Neural cell (in vitro differentiated cells): ENCODE measurements at regions not wholly inside any gene's neighbourhood (a gene's known extent, or its start where the extent isn't known, plus 50 kb on each side); places are given as distances from the start of the nearest gene placed in this dataset.

Experiments
- H2AFZ ChIP-seq: fragments of 200-600, 300-800 bp; sonication (generic), shearing (Covaris generic); 2 replicates; pipeline ENCODE4 v1.6.0; 2014; ENCODE audit warnings: low read depth, mild to moderate bottlenecking, antibody characterized with exemption, low read length, moderate library complexity
- H3F3A ChIP-seq: fragments of 200-600 bp; shearing (Covaris generic); 2 replicates; pipeline ENCODE4 v1.6.1; 2016; ENCODE audit warnings: mild to moderate bottlenecking, moderate library complexity, mixed read lengths, antibody characterized with exemption, low read length; ENCODE audit not compliant: insufficient read depth, poor library complexity, severe bottlenecking
- H3K27ac ChIP-seq: fragments of 200-600, 300-800 bp; sonication (generic), shearing (Covaris generic); 2 replicates; pipeline ENCODE4 v1.5.1; 2014; ENCODE audit warnings: mild to moderate bottlenecking, low read length, moderate library complexity
- H3K27me3 ChIP-seq: fragments of 300-800, 200-600 bp; sonication (generic), shearing (Covaris generic); 2 replicates; pipeline ENCODE4 v1.6.0; 2014; ENCODE audit warnings: mild to moderate bottlenecking, low read depth, low read length, moderate library complexity; ENCODE audit not compliant: insufficient read depth
- H3K36me3 ChIP-seq: fragments of 300-800, 200-600 bp; sonication (generic), shearing (Covaris generic); 2 replicates; pipeline ENCODE4 v1.5.1; 2014; ENCODE audit warnings: mild to moderate bottlenecking, antibody characterized with exemption, low read length, moderate library complexity; ENCODE audit not compliant: insufficient read depth
- H3K4me2 ChIP-seq: fragments of 300-800, 200-600 bp; sonication (generic), shearing (Covaris generic); 2 replicates; pipeline ENCODE4 v1.6.0; 2014; ENCODE audit warnings: mild to moderate bottlenecking, low read length
- H3K4me3 ChIP-seq: fragments of 300-800, 200-600 bp; sonication (generic), shearing (Covaris generic); 2 replicates; pipeline ENCODE4 v1.5.1; 2014; ENCODE audit warnings: mild to moderate bottlenecking, low read length, moderate library complexity
- H3K79me2 ChIP-seq: fragments of 200-600 bp; shearing (Covaris generic); replicated peaks from 2 replicates; pipeline ENCODE4 v1.6.0; 2014; ENCODE audit warnings: mild to moderate bottlenecking, low read length, moderate library complexity; ENCODE audit not compliant: insufficient read depth
- H3K9ac ChIP-seq: fragments of 300-800, 200-600 bp; sonication (generic), shearing (Covaris generic); 2 replicates; pipeline ENCODE4 v1.6.1; 2016; ENCODE audit warnings: mild to moderate bottlenecking, low read length, mixed read lengths
- H3K9me2 ChIP-seq: fragments of 200-600 bp; shearing (Covaris generic); 2 replicates; pipeline ENCODE4 v1.6.1; 2016; ENCODE audit warnings: mild to moderate bottlenecking, low read length, mixed read lengths; ENCODE audit not compliant: insufficient read depth
- H3K9me3 ChIP-seq: fragments of 200-600, 300-800 bp; sonication (generic), shearing (Covaris generic); 2 replicates; pipeline ENCODE4 v1.6.1; 2016; ENCODE audit warnings: mild to moderate bottlenecking, mixed run types, low read length, moderate library complexity, mixed read lengths
- H4K20me1 ChIP-seq: fragments of 200-600 bp; shearing (Covaris generic); 2 replicates; pipeline ENCODE4 v1.6.1; 2016; ENCODE audit warnings: mild to moderate bottlenecking, mixed run types; ENCODE audit not compliant: insufficient read depth
- CTCF ChIP-seq: fragments of 450-650 bp; IDR thresholded peaks from 2 replicates; pipeline ENCODE4 v1.5.1; 2014; ENCODE audit warnings: antibody characterized with exemption, mild to moderate bottlenecking, moderate library complexity; ENCODE audit not compliant: poor library complexity, severe bottlenecking
- EP300 ChIP-seq: fragments of 450-650 bp; conservative IDR thresholded peaks from 2 replicates; pipeline ENCODE4 v1.6.1; 2014; ENCODE audit warnings: antibody characterized with exemption, mild to moderate bottlenecking, moderate library complexity; ENCODE audit not compliant: poor library complexity, severe bottlenecking
- EZH2 ChIP-seq: fragments of 200-600, 300-800 bp; shearing (Covaris generic), sonication (generic); IDR thresholded peaks from 2 replicates; pipeline ENCODE4 v1.6.1; 2014; ENCODE audit warnings: antibody characterized with exemption, low read length, borderline replicate concordance, mild to moderate bottlenecking; ENCODE audit not compliant: insufficient read depth, poor library complexity, severe bottlenecking
- MXI1 ChIP-seq: fragments of 450-650 bp; conservative IDR thresholded peaks from 2 replicates; pipeline ENCODE4 v1.6.1; 2014; ENCODE audit warnings: antibody characterized with exemption, mild to moderate bottlenecking; ENCODE audit not compliant: poor library complexity, severe bottlenecking
- POLR2AphosphoS5 ChIP-seq: IDR thresholded peaks from 2 replicates; pipeline ENCODE4 v1.6.1; 2012
- RAD21 ChIP-seq: fragments of 450-650 bp; conservative IDR thresholded peaks from 2 replicates; pipeline ENCODE4 v1.6.1; 2014; ENCODE audit warnings: antibody characterized with exemption, mild to moderate bottlenecking, moderate library complexity
- SMC3 ChIP-seq: fragments of 450-650 bp; conservative IDR thresholded peaks from 2 replicates; pipeline ENCODE4 v1.6.1; 2014; ENCODE audit warnings: antibody characterized with exemption, mild to moderate bottlenecking, moderate library complexity; ENCODE audit not compliant: poor library complexity
- TAF1 ChIP-seq: IDR thresholded peaks from 2 replicates; pipeline ENCODE4 v1.6.1; 2012; ENCODE audit warnings: low read depth
- TF ChIP-seq, protein P1 (sequence below): IDR thresholded peaks from 2 replicates; pipeline ENCODE4 v1.6.1; 2012; ENCODE audit warnings: borderline replicate concordance

GRCh38 chr4:79759793-79760192, 313.2 kb downstream of the ANTXR2 start:
- H3K9me2 ChIP-seq, result no peaks in the 10 kb centered on the region
- no peak for TF ChIP-seq SMC3
- no peak overlapping the region for H3K27ac ChIP-seq

GRCh38 chr4:79757600-79757999, 315.4 kb downstream of the ANTXR2 start:
- no peaks in the 10 kb centered on the region for H3K79me2 ChIP-seq
- no peak overlapping the region for H3K27ac ChIP-seq
- H4K20me1 ChIP-seq, result no peaks in the 10 kb centered on the region
- TF ChIP-seq SMC3, result no peak
- no peak for TF ChIP-seq CTCF
- no peak for TF ChIP-seq MXI1
- no peak for TF ChIP-seq EP300
- no peak for TF ChIP-seq EZH2
- no peak for TF ChIP-seq POLR2AphosphoS5
- no peaks in the 10 kb centered on the region for H3K9me2 ChIP-seq
- H3K9ac ChIP-seq, result no peak overlapping the region
- H3K27me3 ChIP-seq, result no peaks in the 10 kb centered on the region
- H3K36me3 ChIP-seq, result no peaks in the 10 kb centered on the region
- no peak overlapping the region for H3K4me3 ChIP-seq
- no peaks in the 10 kb centered on the region for H3F3A ChIP-seq
- no peaks in the 10 kb centered on the region for H3K9me3 ChIP-seq
- H2AFZ ChIP-seq, result no peak overlapping the region
- no peak overlapping the region for H3K4me2 ChIP-seq

More at GRCh38 chr4:79759793-79760192, 313.2 kb downstream of the ANTXR2 start:
- Histone ChIP-seq H2AFZ (no peak overlapping the region), H4K20me1 (no peaks in the 10 kb centered on the region), H3F3A (no peaks in the 10 kb centered on the region), H3K9me3 (no peaks in the 10 kb centered on the region), H3K79me2 (no peaks in the 10 kb centered on the region), H3K4me3 (no peak overlapping the region), H3K4me2 (no peak overlapping the region), H3K27me3 (no peaks in the 10 kb centered on the region), H3K36me3 (no peaks in the 10 kb centered on the region), H3K9ac (no peak overlapping the region)

DNA sequence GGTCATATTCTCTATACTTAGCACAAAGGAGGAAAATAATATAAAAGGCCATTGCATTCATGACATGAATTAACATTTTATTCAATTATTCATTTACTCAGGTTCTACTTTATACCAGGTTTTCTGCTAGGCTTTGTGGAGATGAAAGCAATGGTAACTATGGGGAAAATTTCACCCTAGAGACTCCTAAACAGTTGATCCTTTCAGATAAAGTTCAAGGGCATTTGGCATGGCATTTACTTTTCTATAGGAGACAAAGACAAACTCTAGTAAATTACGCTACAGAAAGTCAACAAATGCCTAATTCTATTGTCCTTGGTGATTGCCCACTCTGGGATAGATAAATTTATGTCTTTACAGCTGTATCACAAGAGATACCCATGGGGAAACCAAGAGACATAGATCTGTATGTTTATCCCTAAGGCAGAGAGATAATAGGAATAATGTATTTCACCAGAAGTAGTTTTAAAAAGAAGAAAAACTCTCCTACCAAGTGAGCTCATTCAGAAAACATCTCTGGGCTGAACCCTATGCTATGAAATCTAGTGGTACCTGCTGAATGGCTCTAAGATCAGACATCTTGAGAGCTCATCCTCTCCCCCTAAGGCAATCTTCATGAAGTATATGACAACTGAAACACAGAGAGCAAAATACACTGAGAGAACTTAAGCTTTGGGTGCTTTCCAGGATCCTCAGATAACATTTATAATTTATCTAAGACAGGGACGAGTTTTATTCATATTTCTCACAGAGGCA, 316.7 kb downstream of the ANTXR2 start:
- TF ChIP-seq RAD21 (no peak), EP300 (no peak), MXI1 (no peak), TAF1 (no peak), EZH2 (no peak)
- TF ChIP-seq, protein P1, sequence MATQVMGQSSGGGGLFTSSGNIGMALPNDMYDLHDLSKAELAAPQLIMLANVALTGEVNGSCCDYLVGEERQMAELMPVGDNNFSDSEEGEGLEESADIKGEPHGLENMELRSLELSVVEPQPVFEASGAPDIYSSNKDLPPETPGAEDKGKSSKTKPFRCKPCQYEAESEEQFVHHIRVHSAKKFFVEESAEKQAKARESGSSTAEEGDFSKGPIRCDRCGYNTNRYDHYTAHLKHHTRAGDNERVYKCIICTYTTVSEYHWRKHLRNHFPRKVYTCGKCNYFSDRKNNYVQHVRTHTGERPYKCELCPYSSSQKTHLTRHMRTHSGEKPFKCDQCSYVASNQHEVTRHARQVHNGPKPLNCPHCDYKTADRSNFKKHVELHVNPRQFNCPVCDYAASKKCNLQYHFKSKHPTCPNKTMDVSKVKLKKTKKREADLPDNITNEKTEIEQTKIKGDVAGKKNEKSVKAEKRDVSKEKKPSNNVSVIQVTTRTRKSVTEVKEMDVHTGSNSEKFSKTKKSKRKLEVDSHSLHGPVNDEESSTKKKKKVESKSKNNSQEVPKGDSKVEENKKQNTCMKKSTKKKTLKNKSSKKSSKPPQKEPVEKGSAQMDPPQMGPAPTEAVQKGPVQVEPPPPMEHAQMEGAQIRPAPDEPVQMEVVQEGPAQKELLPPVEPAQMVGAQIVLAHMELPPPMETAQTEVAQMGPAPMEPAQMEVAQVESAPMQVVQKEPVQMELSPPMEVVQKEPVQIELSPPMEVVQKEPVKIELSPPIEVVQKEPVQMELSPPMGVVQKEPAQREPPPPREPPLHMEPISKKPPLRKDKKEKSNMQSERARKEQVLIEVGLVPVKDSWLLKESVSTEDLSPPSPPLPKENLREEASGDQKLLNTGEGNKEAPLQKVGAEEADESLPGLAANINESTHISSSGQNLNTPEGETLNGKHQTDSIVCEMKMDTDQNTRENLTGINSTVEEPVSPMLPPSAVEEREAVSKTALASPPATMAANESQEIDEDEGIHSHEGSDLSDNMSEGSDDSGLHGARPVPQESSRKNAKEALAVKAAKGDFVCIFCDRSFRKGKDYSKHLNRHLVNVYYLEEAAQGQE, result no peak
- Histone ChIP-seq H3K4me2 (no peak overlapping the region), H3K27me3 (no peaks in the 10 kb centered on the region), H3K36me3 (no peaks in the 10 kb centered on the region), H3K4me3 (no peak overlapping the region), H3K9ac (no peak overlapping the region), H3F3A (no peaks in the 10 kb centered on the region), H2AFZ (no peak overlapping the region), H3K79me2 (no peaks in the 10 kb centered on the region), H3K9me3 (no peaks in the 10 kb centered on the region), H3K9me2 (no peaks in the 10 kb centered on the region), H4K20me1 (no peaks in the 10 kb centered on the region), H3K27ac (no peak overlapping the region)
